Adrenal gland (tissue), 9 donors: ENCODE measurements at regions not wholly inside any gene's neighbourhood (a gene's known extent, or its start where the extent isn't known, plus 50 kb on each side); places are given as distances from the start of the nearest gene placed in this dataset.

Experiments used
- DNase-seq, 7 donors: peaks; one replicate each; pipeline ENCODE4 v3.0.0-alpha.2; 2019 to 2020
- H3K27ac ChIP-seq, 5 donors: fragments of 200-600 bp; sonication (generic) in 4 of 5; 1 replicate in 3 of 5; 2 replicates in 2 of 5; pipeline versions ENCODE4 v1.5.1 to v1.8.0; 2016 to 2020; ENCODE audit warnings: mild to moderate bottlenecking in 1 of 5
- H3K27me3 ChIP-seq: fragments of 200-600 bp; 2 replicates; pipeline ENCODE4 v1.8.0; 2021
- H3K36me3 ChIP-seq, 2 donors: fragments of 200-600 bp; replicated peaks in 1 of 2; 1 replicate in 1 of 2; 2 replicates in 1 of 2; pipeline versions ENCODE4 v1.5.1 to v1.8.0; 2018 to 2022
- H3K4me1 ChIP-seq, 2 donors: fragments of 200-600 bp; replicated peaks in 1 of 2; 1 replicate in 1 of 2; 2 replicates in 1 of 2; pipeline versions ENCODE4 v1.5.1 to v1.8.0; 2018 to 2021
- H3K4me3 ChIP-seq, 4 donors: fragments of 200-600 bp; sonication (generic) in 3 of 4; one replicate each; pipeline ENCODE4 v1.5.1; 2016 to 2018
- H3K9me3 ChIP-seq, 3 donors: fragments of 200-600 bp; sonication (generic) in 1 of 3; replicated peaks in 1 of 3; 1 replicate in 2 of 3; 2 replicates in 1 of 3; pipeline versions ENCODE4 v1.5.1 to v1.8.0; 2016 to 2021
- CTCF ChIP-seq, 6 experiments: fragments of 450-650 bp in 4 of 6; fragments of 200-600 bp in 2 of 6; sonication (generic) in 1 of 6; IDR thresholded peaks; 1 replicate in 5 of 6; 2 replicates in 1 of 6; pipeline versions ENCODE4 v1.5.1 to v1.8.0; 2016 to 2021; ENCODE audit warnings: antibody characterized with exemption in 6 of 6, mild to moderate bottlenecking in 2 of 6, moderate library complexity in 1 of 6
- POLR2A ChIP-seq, 2 donors: fragments of 450-650 bp; IDR thresholded peaks; one replicate each; pipeline ENCODE4 v1.6.1; 2017; ENCODE audit warnings: antibody characterized with exemption in 2 of 2, mild to moderate bottlenecking in 2 of 2, moderate library complexity in 1 of 2
- WGBS, 4 donors: extraction: QIAGEN DNeasy Blood & Tissue Kit in 2 of 4; methylation state at CpG; one replicate each; pipeline versions ENCODE4 v1.1.5 to v1.1.7; 2013 to 2017; 5-methylcytosine and 5-hydroxymethylcytosine counted together
- intact Hi-C, 2 donors: fragments of 100-400 bp; cut with DNase I; formaldehyde crosslinking; loops; one replicate each; pipeline versions ENCODE4 v1.14.1 to v1.15.0; 2022 to 2023
- donor health status: healthy with polysubstance abuse.
- donor health status: Bipolar disorder and iron deficiency.
- donor health status: DM: yes; HTN: yes; CAD: no.
- donor health status: DM: no; HTN: no; CAD: no.
- donor health status: DM: no; HTN: no; CAD: no.

GRCh38 chr9:117636681-117637080, 67.5 kb upstream of the TLR4 start:
- 73 to 84% (median 83%) methylated on average over 1 of the region's 1 CpG for WGBS, 4 donors
- no peak for DNase-seq
- H3K4me1 ChIP-seq, result no peaks in the 10 kb centered on the region
- H3K36me3 ChIP-seq, result no peaks in the 10 kb centered on the region
- TF ChIP-seq POLR2A (IDR thresholded peaks at IDR 0.05), result no peak
- TF ChIP-seq CTCF (IDR thresholded peaks at IDR 0.05), result no peak
- H3K9me3 ChIP-seq, result no peaks in the 10 kb centered on the region
- no peaks in the 10 kb centered on the region for H3K27me3 ChIP-seq
- no peak overlapping the region for H3K4me3 ChIP-seq
- intact Hi-C loops, result no loop called here
- no peak overlapping the region for H3K27ac ChIP-seq

GRCh38 chr9:117625154-117625553, 79.0 kb upstream of the TLR4 start:
- H3K27ac ChIP-seq, result no peak overlapping the region
- DNase-seq, result no peak
- 64 to 85% (median 79%) methylated on average over 1 of the region's 1 CpG for WGBS, 4 donors
- no peak overlapping the region for H3K4me3 ChIP-seq
- no peaks in the 10 kb centered on the region for H3K27me3 ChIP-seq
- no peaks in the 10 kb centered on the region for H3K36me3 ChIP-seq
- H3K9me3 ChIP-seq, result no peaks in the 10 kb centered on the region
- no peaks in the 10 kb centered on the region for H3K4me1 ChIP-seq
- intact Hi-C loops, result no loop called here
- TF ChIP-seq CTCF (IDR thresholded peaks at IDR 0.05) (no peak), POLR2A (IDR thresholded peaks at IDR 0.05) (no peak)

- Histone ChIP-seq H3K4me3 (no peak overlapping the region), H3K9me3 (no peaks in the 10 kb centered on the region), H3K27ac (no peak overlapping the region), H3K27me3 (no peaks in the 10 kb centered on the region), H3K36me3 (no peaks in the 10 kb centered on the region), H3K4me1 (no peaks in the 10 kb centered on the region)
- TF ChIP-seq POLR2A (IDR thresholded peaks at IDR 0.05), result no peak
- no peak for TF ChIP-seq CTCF (IDR thresholded peaks at IDR 0.05)
- DNase-seq, result no peak
- intact Hi-C loops, result no loop called here
- WGBS, 4 donors, result 60 to 70% (median 65%) methylated on average over 3 of the region's 3 CpGs
Measured at GRCh38 chr9:117624106-117624505, 80.1 kb upstream of the TLR4 start.

- no peaks in the 10 kb centered on the region for H3K36me3 ChIP-seq
- no peak overlapping the region for H3K27ac ChIP-seq
- H3K4me3 ChIP-seq, result no peak overlapping the region
- TF ChIP-seq CTCF (IDR thresholded peaks at IDR 0.05) (no peak), POLR2A (IDR thresholded peaks at IDR 0.05) (no peak)
- H3K4me1 ChIP-seq, result no peaks in the 10 kb centered on the region
- WGBS, 4 donors, result 82 to 88% (median 87%) methylated on average over 3 of the region's 3 CpGs
- no peaks in the 10 kb centered on the region for H3K9me3 ChIP-seq
- intact Hi-C loops, result no loop called here
- H3K27me3 ChIP-seq, result no peaks in the 10 kb centered on the region
- DNase-seq, result no peak
Measured at GRCh38 chr9:117622347-117622746, 81.9 kb upstream of the TLR4 start.
